ENCODE measurements at regions not wholly inside any gene's neighbourhood (a gene's known extent, or its start where the extent isn't known, plus 50 kb on each side); places are given as distances from the start of the nearest gene placed in this dataset.

GRCh38 chrX:149248073-149248625 is 257.0 kb downstream of the IDS start:
- TF ChIP-seq, protein P1, sequence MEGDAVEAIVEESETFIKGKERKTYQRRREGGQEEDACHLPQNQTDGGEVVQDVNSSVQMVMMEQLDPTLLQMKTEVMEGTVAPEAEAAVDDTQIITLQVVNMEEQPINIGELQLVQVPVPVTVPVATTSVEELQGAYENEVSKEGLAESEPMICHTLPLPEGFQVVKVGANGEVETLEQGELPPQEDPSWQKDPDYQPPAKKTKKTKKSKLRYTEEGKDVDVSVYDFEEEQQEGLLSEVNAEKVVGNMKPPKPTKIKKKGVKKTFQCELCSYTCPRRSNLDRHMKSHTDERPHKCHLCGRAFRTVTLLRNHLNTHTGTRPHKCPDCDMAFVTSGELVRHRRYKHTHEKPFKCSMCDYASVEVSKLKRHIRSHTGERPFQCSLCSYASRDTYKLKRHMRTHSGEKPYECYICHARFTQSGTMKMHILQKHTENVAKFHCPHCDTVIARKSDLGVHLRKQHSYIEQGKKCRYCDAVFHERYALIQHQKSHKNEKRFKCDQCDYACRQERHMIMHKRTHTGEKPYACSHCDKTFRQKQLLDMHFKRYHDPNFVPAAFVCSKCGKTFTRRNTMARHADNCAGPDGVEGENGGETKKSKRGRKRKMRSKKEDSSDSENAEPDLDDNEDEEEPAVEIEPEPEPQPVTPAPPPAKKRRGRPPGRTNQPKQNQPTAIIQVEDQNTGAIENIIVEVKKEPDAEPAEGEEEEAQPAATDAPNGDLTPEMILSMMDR (IDR thresholded peaks at IDR 0.05): no peak
- no peak for TF ChIP-seq POLR2A (IDR thresholded peaks at IDR 0.05)
